ENCODE measurements at regions not wholly inside any gene's neighbourhood (a gene's known extent, or its start where the extent isn't known, plus 50 kb on each side); places are given as distances from the start of the nearest gene placed in this dataset.
"Not testable (repeated sequence)": the region's sequence is repeated elsewhere in the genome, so short reads cannot be mapped to it uniquely, and the experiment has no call there.

DNA sequence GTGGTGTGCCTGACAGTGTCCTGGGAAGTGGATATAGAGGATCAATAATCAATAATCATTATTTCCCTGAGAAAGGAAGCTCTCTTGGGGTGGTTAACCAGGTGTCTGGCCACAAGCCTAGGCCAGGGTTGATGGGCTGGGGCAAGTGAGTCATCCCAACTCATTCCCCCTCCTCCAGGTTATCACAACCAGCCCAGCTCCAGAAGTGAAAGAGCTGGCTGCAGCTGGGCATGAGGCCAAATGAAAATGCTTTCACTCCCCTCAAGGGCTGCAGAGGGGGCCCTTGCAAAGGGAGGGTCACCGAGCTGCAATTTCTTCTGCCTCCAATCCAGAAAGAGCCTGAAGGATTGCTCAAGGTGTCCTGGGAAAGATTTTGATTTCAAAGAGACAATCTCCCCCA is 127.9 kb downstream of the POTEM start:
- peaks cover 14% of the 10 kb centered on the region for H3K9me3 ChIP-seq (ENCODE audit: insufficient read depth, low read depth, low read length)
- WGBS: no CpG with 5 or more reads among the region's 1 CpG
- not testable (repeated sequence) for H3K9ac ChIP-seq (ENCODE audit: low read depth, low read length); H3K36me3 ChIP-seq (ENCODE audit: insufficient read depth, low read length); H3K27ac ChIP-seq (ENCODE audit: low read depth, low read length); H3K4me1 ChIP-seq (ENCODE audit: insufficient read depth, low read length); H3K27me3 ChIP-seq (ENCODE audit: insufficient read depth, low read length); H3K4me3 ChIP-seq (ENCODE audit: low read length)

DNA sequence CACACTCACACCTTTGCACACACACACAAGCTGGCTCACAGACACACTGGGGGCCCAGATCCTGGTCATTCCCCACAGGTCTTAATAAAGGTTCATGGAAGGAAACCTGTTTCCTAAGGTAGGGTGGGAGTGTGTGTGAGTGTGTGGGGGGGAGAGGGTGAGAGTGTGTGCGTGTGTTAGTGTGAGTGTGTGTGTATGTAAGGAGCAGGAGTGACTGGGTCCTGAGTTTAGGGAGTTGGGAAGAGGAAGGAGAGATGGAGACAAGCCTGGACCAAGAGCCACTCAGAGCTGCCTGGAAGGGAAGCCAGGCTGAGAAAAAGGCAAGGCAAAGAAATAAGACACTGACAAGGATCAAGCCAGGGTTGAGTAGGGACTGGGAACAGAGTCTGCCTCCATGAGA is 129.2 kb downstream of the POTEM start:
- peaks cover 14% of the 10 kb centered on the region for H3K9me3 ChIP-seq (ENCODE audit: insufficient read depth, low read depth, low read length)
- 55% methylated on average over 1 of the region's 1 CpG for WGBS
- not testable (repeated sequence) for H3K27ac ChIP-seq (ENCODE audit: low read depth, low read length); H3K9ac ChIP-seq (ENCODE audit: low read depth, low read length); H3K4me1 ChIP-seq (ENCODE audit: insufficient read depth, low read length); H3K4me3 ChIP-seq (ENCODE audit: low read length); H3K36me3 ChIP-seq (ENCODE audit: insufficient read depth, low read length); H3K27me3 ChIP-seq (ENCODE audit: insufficient read depth, low read length)

DNA sequence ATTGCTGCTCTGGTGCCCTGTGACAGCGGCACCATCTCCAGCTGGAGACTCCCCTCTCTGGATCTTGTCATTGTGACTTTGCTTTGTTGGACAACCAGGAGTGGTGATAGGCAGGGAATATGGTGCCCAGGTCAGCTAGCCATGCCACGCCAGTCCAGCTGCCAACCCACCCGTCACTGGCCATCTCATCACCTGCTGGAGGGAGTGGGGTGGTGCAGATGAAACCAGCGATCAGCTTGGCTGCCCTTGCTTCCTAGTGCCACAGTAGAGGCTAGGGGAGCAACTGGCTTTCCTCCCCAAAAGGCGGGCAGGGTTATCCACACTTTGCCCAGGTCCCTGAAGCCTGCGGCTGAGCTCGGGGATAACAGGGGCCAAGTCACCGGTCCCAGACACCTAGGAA is 129.6 kb downstream of the POTEM start:
- not testable (repeated sequence) for H3K4me1 ChIP-seq (ENCODE audit: insufficient read depth, low read length); H3K4me3 ChIP-seq (ENCODE audit: low read length); H3K36me3 ChIP-seq (ENCODE audit: insufficient read depth, low read length); H3K9ac ChIP-seq (ENCODE audit: low read depth, low read length); H3K27me3 ChIP-seq (ENCODE audit: insufficient read depth, low read length); H3K27ac ChIP-seq (ENCODE audit: low read depth, low read length)
- peaks cover 14% of the 10 kb centered on the region for H3K9me3 ChIP-seq (ENCODE audit: insufficient read depth, low read depth, low read length)
- WGBS: 87% methylated on average over 6 of the region's 8 CpGs

DNA sequence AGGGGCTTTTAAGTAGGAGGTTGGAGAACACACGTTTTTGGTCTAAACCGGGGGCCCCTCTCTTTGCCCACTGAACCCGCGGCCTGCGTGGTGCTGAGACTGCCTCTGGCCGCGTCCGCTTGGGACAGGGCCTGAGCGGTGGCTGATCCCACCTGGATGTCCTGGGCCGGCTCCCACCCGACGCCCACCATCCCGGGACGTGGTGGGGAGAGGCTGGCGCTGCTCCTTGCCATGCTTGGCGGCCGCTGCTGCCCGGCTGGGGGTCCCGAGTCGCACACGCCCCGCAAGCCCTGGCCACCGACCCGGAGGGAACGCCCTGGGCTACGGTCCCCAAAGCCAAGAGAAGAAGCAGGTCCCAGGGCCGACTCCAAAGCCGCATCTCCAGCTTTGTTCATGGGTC is 130.1 kb downstream of the POTEM start:
- H3K4me1 ChIP-seq (ENCODE audit: insufficient read depth, low read length): not testable (repeated sequence)
- WGBS: 93% methylated on average over 28 of the region's 28 CpGs

DNA sequence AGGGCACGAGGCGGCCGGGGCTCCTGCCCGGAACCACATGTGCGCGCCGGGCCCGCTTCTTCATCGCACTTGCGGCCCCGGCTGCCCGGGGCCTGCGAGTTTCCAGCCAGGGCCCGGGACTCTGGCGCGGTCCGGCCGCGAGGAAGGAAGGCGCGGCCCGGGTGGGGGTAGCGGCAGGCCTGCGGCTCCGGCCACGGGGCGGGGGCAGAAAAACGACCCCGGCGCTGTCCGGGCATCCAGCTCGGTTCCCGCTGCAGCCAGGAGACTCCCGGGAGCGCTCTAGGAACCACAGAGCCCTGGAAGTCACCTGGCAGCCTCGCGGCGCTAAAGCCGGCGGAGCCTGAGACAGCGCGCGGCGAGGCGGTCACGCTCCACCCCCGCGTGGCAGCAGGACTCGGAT is 130.5 kb downstream of the POTEM start:
- peaks cover 14% of the 10 kb centered on the region for H3K9me3 ChIP-seq (ENCODE audit: insufficient read depth, low read depth, low read length)
- not testable (repeated sequence) for H3K4me1 ChIP-seq (ENCODE audit: insufficient read depth, low read length); H3K4me3 ChIP-seq (ENCODE audit: low read length); H3K9ac ChIP-seq (ENCODE audit: low read depth, low read length); H3K36me3 ChIP-seq (ENCODE audit: insufficient read depth, low read length); H3K27me3 ChIP-seq (ENCODE audit: insufficient read depth, low read length); H3K27ac ChIP-seq (ENCODE audit: low read depth, low read length)
- 95% methylated on average over 49 of the region's 49 CpGs for WGBS

More for the DNA sequence above, 130.1 kb downstream of the POTEM start:
- not testable (repeated sequence) for H3K9ac ChIP-seq (ENCODE audit: low read depth, low read length); H3K4me3 ChIP-seq (ENCODE audit: low read length); H3K27ac ChIP-seq (ENCODE audit: low read depth, low read length); H3K36me3 ChIP-seq (ENCODE audit: insufficient read depth, low read length); H3K27me3 ChIP-seq (ENCODE audit: insufficient read depth, low read length)
- peaks cover 14% of the 10 kb centered on the region for H3K9me3 ChIP-seq (ENCODE audit: insufficient read depth, low read depth, low read length)

DNA sequence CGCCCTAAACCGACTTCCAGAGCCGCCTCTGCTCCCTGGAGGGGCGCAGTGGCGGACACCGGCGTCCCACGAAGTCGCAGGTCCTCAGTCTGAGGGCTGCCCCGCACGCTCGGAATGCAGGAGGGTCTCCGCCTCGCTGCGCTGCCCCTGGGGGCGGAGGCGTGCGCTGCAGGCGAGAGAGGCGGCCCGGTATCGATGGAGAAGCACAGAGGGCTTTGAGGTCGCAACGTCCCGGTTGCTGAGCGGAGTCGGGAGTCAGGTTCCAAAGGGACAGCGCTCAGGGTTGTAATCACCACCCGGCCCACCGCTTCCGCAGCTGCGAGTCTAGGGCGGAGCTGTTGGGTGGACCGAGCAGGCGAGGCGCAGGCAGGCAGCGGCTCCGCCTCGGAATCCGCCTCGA is 131.0 kb downstream of the POTEM start:
- not testable (repeated sequence) for H3K36me3 ChIP-seq (ENCODE audit: insufficient read depth, low read length); H3K27me3 ChIP-seq (ENCODE audit: insufficient read depth, low read length); H3K4me3 ChIP-seq (ENCODE audit: low read length); H3K27ac ChIP-seq (ENCODE audit: low read depth, low read length); H3K9ac ChIP-seq (ENCODE audit: low read depth, low read length); H3K4me1 ChIP-seq (ENCODE audit: insufficient read depth, low read length)
- H3K9me3 ChIP-seq (ENCODE audit: insufficient read depth, low read depth, low read length): peaks cover 14% of the 10 kb centered on the region
- 93% methylated on average over 10 of the region's 41 CpGs for WGBS

DNA sequence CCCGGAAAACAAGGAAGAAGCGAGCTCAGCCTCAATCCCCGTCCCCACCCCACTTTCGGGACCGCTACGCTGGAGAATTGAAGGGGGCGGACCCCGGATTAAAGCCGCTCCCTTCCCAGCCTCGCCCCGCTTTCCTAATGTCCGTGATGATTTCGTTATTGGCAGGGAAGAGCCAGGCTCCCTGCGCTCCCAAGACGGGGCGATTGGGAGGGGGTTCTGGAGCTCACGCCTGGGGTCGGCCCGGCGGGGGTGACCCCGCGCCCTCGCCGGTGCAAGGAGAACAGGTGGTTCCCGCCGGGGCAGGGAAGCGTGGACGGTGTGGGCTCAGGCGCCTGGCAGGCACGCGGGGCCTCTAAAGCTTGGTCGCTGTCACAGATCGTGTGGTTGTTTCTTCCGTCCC is 131.5 kb downstream of the POTEM start:
- not testable (repeated sequence) for H3K36me3 ChIP-seq (ENCODE audit: insufficient read depth, low read length); H3K4me3 ChIP-seq (ENCODE audit: low read length); H3K27me3 ChIP-seq (ENCODE audit: insufficient read depth, low read length); H3K27ac ChIP-seq (ENCODE audit: low read depth, low read length); H3K9ac ChIP-seq (ENCODE audit: low read depth, low read length); H3K4me1 ChIP-seq (ENCODE audit: insufficient read depth, low read length)
- peaks cover 14% of the 10 kb centered on the region for H3K9me3 ChIP-seq (ENCODE audit: insufficient read depth, low read depth, low read length)
- 93% methylated on average over 32 of the region's 34 CpGs for WGBS

DNA sequence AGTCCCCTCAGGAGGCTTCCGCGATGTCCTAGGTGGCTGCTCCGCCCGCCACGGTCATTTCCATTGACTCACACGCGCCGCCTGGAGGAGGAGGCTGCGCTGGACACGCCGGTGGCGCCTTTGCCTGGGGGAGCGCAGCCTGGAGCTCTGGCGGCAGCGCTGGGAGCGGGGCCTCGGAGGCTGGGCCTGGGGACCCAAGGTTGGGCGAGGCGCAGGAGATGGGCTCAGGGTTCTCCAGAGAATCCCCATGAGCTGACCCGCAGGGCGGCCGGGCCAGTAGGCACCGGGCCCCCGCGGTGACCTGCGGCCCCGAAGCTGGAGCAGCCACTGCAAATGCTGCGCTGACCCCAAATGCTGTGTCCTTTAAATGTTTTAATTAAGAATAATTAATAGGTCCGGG is 132.1 kb downstream of the POTEM start:
- not testable (repeated sequence) for H3K27me3 ChIP-seq (ENCODE audit: insufficient read depth, low read length); H3K4me1 ChIP-seq (ENCODE audit: insufficient read depth, low read length); H3K9ac ChIP-seq (ENCODE audit: low read depth, low read length); H3K36me3 ChIP-seq (ENCODE audit: insufficient read depth, low read length); H3K27ac ChIP-seq (ENCODE audit: low read depth, low read length); H3K4me3 ChIP-seq (ENCODE audit: low read length)
- 96% methylated on average over 11 of the region's 29 CpGs for WGBS
- peaks cover 14% of the 10 kb centered on the region for H3K9me3 ChIP-seq (ENCODE audit: insufficient read depth, low read depth, low read length)

DNA sequence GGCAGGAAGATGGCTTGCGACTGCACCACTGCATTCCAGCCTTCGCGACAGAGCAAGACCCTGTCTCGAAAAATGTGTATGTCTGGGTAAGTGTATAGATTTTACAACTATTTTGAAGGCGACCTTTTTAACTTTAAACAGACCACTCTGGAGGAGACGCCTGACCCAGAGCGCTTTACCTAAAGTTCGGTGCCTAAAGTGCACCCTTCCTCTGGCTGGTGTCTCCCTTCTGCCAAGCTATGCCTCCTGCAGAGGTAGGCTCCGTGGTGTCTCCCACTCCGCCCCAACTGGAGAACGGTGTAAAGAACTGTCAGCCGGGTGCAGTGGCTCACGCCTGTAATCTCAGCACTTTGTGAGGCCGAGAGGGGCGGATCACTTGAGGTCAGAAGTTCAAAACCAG is 132.7 kb downstream of the POTEM start:
- H3K4me3 ChIP-seq (ENCODE audit: low read length); H3K27ac ChIP-seq (ENCODE audit: low read depth, low read length); H3K9ac ChIP-seq (ENCODE audit: low read depth, low read length); H3K4me1 ChIP-seq (ENCODE audit: insufficient read depth, low read length); H3K27me3 ChIP-seq (ENCODE audit: insufficient read depth, low read length); H3K36me3 ChIP-seq (ENCODE audit: insufficient read depth, low read length): not testable (repeated sequence)
- 96% methylated on average over 3 of the region's 15 CpGs for WGBS
- H3K9me3 ChIP-seq (ENCODE audit: insufficient read depth, low read depth, low read length): peaks cover 14% of the 10 kb centered on the region

DNA sequence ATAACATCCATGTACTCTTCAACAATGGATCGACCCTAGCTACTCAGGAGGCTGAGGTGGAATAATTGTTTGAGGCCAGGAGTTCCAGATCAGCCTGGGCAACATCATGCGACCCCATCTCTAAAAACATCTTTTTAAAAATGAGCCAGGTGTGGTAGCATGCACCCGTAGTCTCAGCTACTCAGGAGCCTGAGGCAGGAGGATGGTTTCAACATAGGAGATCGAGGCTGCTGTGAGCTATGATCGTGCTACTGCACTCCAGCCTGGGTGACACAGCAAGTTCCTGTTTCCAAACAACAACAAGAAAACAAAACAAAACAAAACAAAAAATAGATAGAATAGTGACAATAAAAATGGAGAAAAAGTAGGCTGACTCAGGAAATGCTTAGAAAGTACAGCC is 138.3 kb downstream of the POTEM start:
- not testable (repeated sequence) for H3K27me3 ChIP-seq (ENCODE audit: insufficient read depth, low read length); H3K4me1 ChIP-seq (ENCODE audit: insufficient read depth, low read length); H3K27ac ChIP-seq (ENCODE audit: low read depth, low read length); H3K9ac ChIP-seq (ENCODE audit: low read depth, low read length); H3K4me3 ChIP-seq (ENCODE audit: low read length); H3K9me3 ChIP-seq (ENCODE audit: insufficient read depth, low read depth, low read length); H3K36me3 ChIP-seq (ENCODE audit: insufficient read depth, low read length)
- 78% methylated on average over 3 of the region's 5 CpGs for WGBS

DNA sequence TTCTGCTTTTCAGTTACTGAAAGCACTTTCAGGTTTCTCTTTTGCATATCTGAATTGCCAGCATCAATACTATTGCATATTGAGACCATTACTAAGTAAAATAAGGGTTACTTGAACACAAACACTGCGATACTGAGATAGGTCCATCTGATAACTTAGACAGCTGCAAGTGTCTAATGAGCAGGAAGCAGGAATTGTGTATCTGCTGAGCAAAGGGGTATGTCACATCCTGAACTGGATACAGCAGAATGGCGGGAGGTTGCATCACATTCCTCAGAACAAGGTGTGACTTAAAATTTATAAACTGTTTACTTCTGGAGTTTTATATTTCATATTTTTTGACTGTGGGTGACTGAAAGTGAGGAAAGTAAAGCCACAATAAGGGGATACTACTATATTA is 142.7 kb downstream of the POTEM start:
- not testable (repeated sequence) for H3K27ac ChIP-seq (ENCODE audit: low read depth, low read length); H3K9ac ChIP-seq (ENCODE audit: low read depth, low read length); H3K4me1 ChIP-seq (ENCODE audit: insufficient read depth, low read length); H3K9me3 ChIP-seq (ENCODE audit: insufficient read depth, low read depth, low read length); H3K36me3 ChIP-seq (ENCODE audit: insufficient read depth, low read length); H3K27me3 ChIP-seq (ENCODE audit: insufficient read depth, low read length); H3K4me3 ChIP-seq (ENCODE audit: low read length)
- 87% methylated on average over 1 of the region's 2 CpGs for WGBS

DNA sequence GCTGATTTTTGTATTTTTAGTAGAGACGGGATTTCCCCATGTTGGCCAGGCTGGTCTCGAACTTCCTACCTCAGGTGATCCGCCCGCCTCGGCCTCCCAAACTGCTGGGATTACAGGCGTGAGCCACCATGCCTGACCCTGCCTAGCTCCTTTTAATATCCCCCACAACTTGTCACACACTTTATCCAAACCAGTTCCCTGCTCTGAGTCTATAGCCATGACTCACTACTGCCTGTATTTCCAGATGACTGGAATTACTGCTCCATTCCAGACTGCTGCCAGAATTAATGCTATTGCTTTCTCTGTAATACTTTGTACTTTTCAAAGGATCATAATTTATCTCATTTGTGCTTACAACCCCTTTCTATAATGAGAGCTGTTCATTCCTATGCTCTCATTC is 153.1 kb downstream of the POTEM start:
- H3K4me1 ChIP-seq (ENCODE audit: insufficient read depth, low read length); H3K27ac ChIP-seq (ENCODE audit: low read depth, low read length); H3K36me3 ChIP-seq (ENCODE audit: insufficient read depth, low read length); H3K4me3 ChIP-seq (ENCODE audit: low read length); H3K27me3 ChIP-seq (ENCODE audit: insufficient read depth, low read length); H3K9ac ChIP-seq (ENCODE audit: low read depth, low read length): not testable (repeated sequence)
- peaks cover 13% of the 10 kb centered on the region for H3K9me3 ChIP-seq (ENCODE audit: insufficient read depth, low read depth, low read length)
- WGBS: no CpG with 5 or more reads among the region's 6 CpGs
